PC-9 (cell line): ENCODE measurements at regions not wholly inside any gene's neighbourhood (a gene's known extent, or its start where the extent isn't known, plus 50 kb on each side); places are given as distances from the start of the nearest gene placed in this dataset.

Experiments
- BruUV-seq: library from RNA; stranded (reverse); fragments of 400-500 nt; replicated peaks from 2 replicates; lab custom pipeline; 2021; lab: Mats Ljungman, UMichigan
- CTCF ChIA-PET: fragments of 300-600 bp; sonication (Branson Sonifier 250); formaldehyde crosslinking; loops from one replicate; lab custom pipeline; 2022; ENCODE audit warnings: antibody characterized with exemption; lab: Charles Lee
- POLR2A ChIA-PET: fragments of 300-600 bp; sonication (Branson Sonifier 250); formaldehyde crosslinking; loops from one replicate; lab custom pipeline; 2022; ENCODE audit warnings: antibody characterized with exemption; ENCODE audit not compliant: unreplicated experiment; lab: Charles Lee
- DNase-seq, 2 experiments: peaks; one replicate each; pipeline versions ENCODE4 v3.0.0 to v3.0.0-alpha.2; 2015 to 2022; ENCODE audit warnings: mixed read lengths in 1 of 2
- H2AFZ ChIP-seq: fragments of 200-600 bp; sonication (generic); 2 replicates; pipeline ENCODE4 v1.8.1; 2017; ENCODE audit warnings: antibody characterized with exemption
- H3F3A ChIP-seq: fragments of 200-600 bp; sonication (generic); 2 replicates; pipeline ENCODE4 v1.8.1; 2017; ENCODE audit warnings: antibody characterized with exemption, mild to moderate bottlenecking, low read depth; ENCODE audit not compliant: insufficient read depth
- H3K27ac ChIP-seq: fragments of 200-600 bp; sonication (generic); 2 replicates; pipeline ENCODE4 v1.6.1; 2016; ENCODE audit warnings: mixed run types
- H3K27me3 ChIP-seq: fragments of 200-600 bp; sonication (generic); 2 replicates; pipeline ENCODE4 v1.6.1; 2016; ENCODE audit warnings: low read depth, mixed run types; ENCODE audit not compliant: insufficient read depth
- H3K36me3 ChIP-seq: fragments of 200-600 bp; sonication (generic); 2 replicates; pipeline ENCODE4 v1.6.1; 2016; ENCODE audit warnings: low read depth, mixed run types
- H3K4me1 ChIP-seq: fragments of 200-600 bp; sonication (generic); replicated peaks from 2 replicates; pipeline ENCODE4 v1.6.1; 2016; ENCODE audit warnings: mixed run types; ENCODE audit not compliant: insufficient read depth
- H3K4me2 ChIP-seq: fragments of 200-600 bp; sonication (generic); 2 replicates; pipeline ENCODE4 v1.6.1; 2017; ENCODE audit warnings: mixed run types
- H3K4me3 ChIP-seq: fragments of 200-600 bp; sonication (generic); 2 replicates; pipeline ENCODE4 v1.6.1; 2016; ENCODE audit warnings: mixed run types
- H3K79me2 ChIP-seq: fragments of 200-600 bp; sonication (generic); 2 replicates; pipeline ENCODE4 v1.6.1; 2017; ENCODE audit warnings: low read depth, mixed run types
- H3K9me2 ChIP-seq: fragments of 200-600 bp; sonication (generic); 2 replicates; pipeline ENCODE4 v1.8.1; 2017; ENCODE audit warnings: mild to moderate bottlenecking; ENCODE audit not compliant: insufficient read depth
- H3K9me3 ChIP-seq: fragments of 200-600 bp; sonication (generic); 2 replicates; pipeline ENCODE4 v1.8.1; 2016; ENCODE audit warnings: low read depth; ENCODE audit not compliant: insufficient read depth
- H4K20me1 ChIP-seq: fragments of 200-600 bp; sonication (generic); 2 replicates; pipeline ENCODE4 v1.8.1; 2017; ENCODE audit not compliant: insufficient read depth
- CTCF ChIP-seq: fragments of 200-600 bp; sonication (generic); conservative IDR thresholded peaks from 2 replicates; pipeline ENCODE4 v1.6.1; 2017; ENCODE audit warnings: mixed run types, antibody characterized with exemption, mild to moderate bottlenecking, moderate library complexity
- EZH2 ChIP-seq: fragments of 200-600 bp; sonication (generic); IDR thresholded peaks from 2 replicates; pipeline ENCODE4 v1.8.0; 2017; ENCODE audit warnings: antibody characterized with exemption, low read depth
- intact Hi-C: fragments of 100-400 bp; cut with micrococcal nuclease; formaldehyde crosslinking; loops from one replicate; pipeline ENCODE4 v1.10.0; 2022; ENCODE audit not compliant: unreplicated experiment

- no peaks in the 10 kb centered on the region for H4K20me1 ChIP-seq
- no peak overlapping the region for H3K4me2 ChIP-seq
- ChIA-PET CTCF (no interaction called here), POLR2A (no interaction called here)
- no peak overlapping the region for H2AFZ ChIP-seq
- no peaks in the 10 kb centered on the region for H3K9me2 ChIP-seq
- no peaks in the 10 kb centered on the region for H3K36me3 ChIP-seq
- no TSS peak for BruUV-seq
- intact Hi-C loops, result loop anchor here (5.0 to 10.0 kb wide), 3 partner anchors 255 to 745 kb away; no protein-coding TSS in a partner anchor
- H3K9me3 ChIP-seq, result no peaks in the 10 kb centered on the region; the same call in 1 of the 2 replicates
- no peaks in the 10 kb centered on the region for H3K4me1 ChIP-seq
- no peak for DNase-seq
- no peaks in the 10 kb centered on the region for H3K27me3 ChIP-seq
- H3K4me3 ChIP-seq, result no peak overlapping the region
- H3K79me2 ChIP-seq, result no peaks in the 10 kb centered on the region
- no peaks in the 10 kb centered on the region for H3F3A ChIP-seq
- TF ChIP-seq EZH2 (no peak), CTCF (no peak)
- no peak overlapping the region for H3K27ac ChIP-seq
These were observed 210.9 kb downstream of the ZIC1 start for GRCh38 chr3:147619921-147620560.

- DNase-seq, result no peak
- no peaks in the 10 kb centered on the region; the same call in 1 of the 2 replicates for H3K9me3 ChIP-seq
- ChIA-PET CTCF (no interaction called here), POLR2A (no interaction called here)
- H3F3A ChIP-seq, result no peaks in the 10 kb centered on the region
- H4K20me1 ChIP-seq, result no peaks in the 10 kb centered on the region
- no peaks in the 10 kb centered on the region for H3K36me3 ChIP-seq
- no peak overlapping the region for H3K27ac ChIP-seq
- H3K79me2 ChIP-seq, result no peaks in the 10 kb centered on the region
- intact Hi-C loops, result no loop called here
- H3K27me3 ChIP-seq, result no peaks in the 10 kb centered on the region
- H2AFZ ChIP-seq, result no peak overlapping the region
- H3K4me2 ChIP-seq, result no peak overlapping the region
- H3K9me2 ChIP-seq, result no peaks in the 10 kb centered on the region
- no TSS peak for BruUV-seq
- TF ChIP-seq EZH2, result no peak
- no peak for TF ChIP-seq CTCF
- no peaks in the 10 kb centered on the region for H3K4me1 ChIP-seq
- H3K4me3 ChIP-seq, result no peak overlapping the region
These were observed 211.7 kb downstream of the ZIC1 start for GRCh38 chr3:147620906-147621305.

- CTCF ChIA-PET, result no interaction called here
- intact Hi-C loops, result no loop called here
- Histone ChIP-seq H3K4me2 (no peak overlapping the region), H2AFZ (no peak overlapping the region), H3K79me2 (no peaks in the 10 kb centered on the region), H3K9me3 (no peaks in the 10 kb centered on the region), H3K27me3 (no peaks in the 10 kb centered on the region), H3K4me3 (no peak overlapping the region), H3K9me2 (no peaks in the 10 kb centered on the region), H3K36me3 (no peaks in the 10 kb centered on the region), H3K4me1 (no peaks in the 10 kb centered on the region), H4K20me1 (no peaks in the 10 kb centered on the region), H3K27ac (no peak overlapping the region), H3F3A (no peaks in the 10 kb centered on the region)
- POLR2A ChIA-PET, result no interaction called here
- no peak for TF ChIP-seq CTCF
- no peak for TF ChIP-seq EZH2
- no peak for DNase-seq
- BruUV-seq, result no TSS peak
These were observed 221.8 kb downstream of the ZIC1 start for GRCh38 chr3:147630921-147631415.
